ENCODE measurements at regions not wholly inside any gene's neighbourhood (a gene's known extent, or its start where the extent isn't known, plus 50 kb on each side); places are given as distances from the start of the nearest gene placed in this dataset.

- DNase-seq: no peak
Observed at GRCh38 chr15:47553947-47554346, 163.4 kb upstream of the SEMA6D start.

- DNase-seq: no peak
Observed at GRCh38 chr15:47561102-47561501, 156.2 kb upstream of the SEMA6D start.

- DNase-seq: no peak
Observed at GRCh38 chr15:47565949-47566348, 151.4 kb upstream of the SEMA6D start.

- no peak for DNase-seq
Observed at GRCh38 chr15:47566610-47567009, 150.7 kb upstream of the SEMA6D start.

GRCh38 chr15:47568030-47568429, 149.3 kb upstream of the SEMA6D start:
- DNase-seq: no peak

- DNase-seq: no peak
Observed at GRCh38 chr15:47570044-47570443, 147.3 kb upstream of the SEMA6D start.

- no peak for DNase-seq
Observed at GRCh38 chr15:47570451-47570850, 146.9 kb upstream of the SEMA6D start.

- peak; percentile 15 for DNase-seq
Observed at GRCh38 chr15:47570881-47571640, 146.2 kb upstream of the SEMA6D start.

GRCh38 chr15:47573673-47574072, 143.6 kb upstream of the SEMA6D start:
- no peak for DNase-seq

- no peak for DNase-seq
Observed at GRCh38 chr15:47577000-47577399, 140.3 kb upstream of the SEMA6D start.

GRCh38 chr15:47577461-47577860, 139.8 kb upstream of the SEMA6D start:
- peak; percentile 50 for DNase-seq

GRCh38 chr15:47582233-47582632, 135.1 kb upstream of the SEMA6D start:
- DNase-seq: no peak

GRCh38 chr15:47584316-47584715, 133.0 kb upstream of the SEMA6D start:
- no peak for DNase-seq

- peak; percentile 99 for DNase-seq
Observed at GRCh38 chr15:47586653-47587224, 130.6 kb upstream of the SEMA6D start.

- DNase-seq: no peak
Observed at GRCh38 chr15:47587940-47588802, 129.1 kb upstream of the SEMA6D start.

GRCh38 chr15:47588958-47589357, 128.3 kb upstream of the SEMA6D start:
- no peak for DNase-seq

- DNase-seq: no peak
Observed at GRCh38 chr15:47598996-47599395, 118.3 kb upstream of the SEMA6D start.

- DNase-seq: no peak
Observed at GRCh38 chr15:47599806-47600205, 117.5 kb upstream of the SEMA6D start.

GRCh38 chr15:47602121-47602520, 115.2 kb upstream of the SEMA6D start:
- no peak for DNase-seq

- DNase-seq: no peak
Observed at GRCh38 chr15:47603026-47603425, 114.3 kb upstream of the SEMA6D start.

- DNase-seq: no peak
Observed at GRCh38 chr15:47607695-47608094, 109.6 kb upstream of the SEMA6D start.

- no peak for DNase-seq
Observed at GRCh38 chr15:47609693-47610092, 107.6 kb upstream of the SEMA6D start.

GRCh38 chr15:47610736-47611135, 106.6 kb upstream of the SEMA6D start:
- no peak for DNase-seq
